GM19372 (cell line): ENCODE measurements at regions not wholly inside any gene's neighbourhood (a gene's known extent, or its start where the extent isn't known, plus 50 kb on each side); places are given as distances from the start of the nearest gene placed in this dataset.

Experiments used
- ATAC-seq: cut with Tn5 transposase; IDR thresholded peaks from one replicate; pipeline ENCODE4 v1.9.1; 2021; ENCODE audit warnings: mild to moderate bottlenecking, low read depth, moderate library complexity; ENCODE audit not compliant: unreplicated experiment

- no peak for ATAC-seq
Measured at GRCh38 chr15:47496343-47497185, 220.7 kb upstream of the SEMA6D start.

GRCh38 chr15:47500842-47501241 lies 216.5 kb upstream of the SEMA6D start:
- no peak for ATAC-seq

GRCh38 chr15:47502041-47502440 lies 215.3 kb upstream of the SEMA6D start:
- ATAC-seq: no peak

GRCh38 chr15:47503876-47504275 lies 213.4 kb upstream of the SEMA6D start:
- ATAC-seq: no peak

- ATAC-seq: no peak
Measured at GRCh38 chr15:47504624-47505256, 212.6 kb upstream of the SEMA6D start.

- ATAC-seq: no peak
Measured at GRCh38 chr15:47505712-47506328, 211.5 kb upstream of the SEMA6D start.

GRCh38 chr15:47506329-47507100 lies 210.8 kb upstream of the SEMA6D start:
- ATAC-seq: no peak

- no peak for ATAC-seq
Measured at GRCh38 chr15:47507221-47507985, 209.9 kb upstream of the SEMA6D start.

- ATAC-seq: no peak
Measured at GRCh38 chr15:47511261-47511660, 206.0 kb upstream of the SEMA6D start.

GRCh38 chr15:47513471-47513870 lies 203.8 kb upstream of the SEMA6D start:
- no peak for ATAC-seq

- ATAC-seq: no peak
Measured at GRCh38 chr15:47514200-47514652, 203.1 kb upstream of the SEMA6D start.

GRCh38 chr15:47516558-47516957 lies 200.7 kb upstream of the SEMA6D start:
- ATAC-seq: no peak

GRCh38 chr15:47516972-47517371 lies 200.3 kb upstream of the SEMA6D start:
- ATAC-seq: no peak

GRCh38 chr15:47517737-47518136 lies 199.6 kb upstream of the SEMA6D start:
- ATAC-seq: no peak

- no peak for ATAC-seq
Measured at GRCh38 chr15:47523681-47524475, 193.4 kb upstream of the SEMA6D start.

GRCh38 chr15:47529241-47529640 lies 188.1 kb upstream of the SEMA6D start:
- ATAC-seq: no peak

- no peak for ATAC-seq
Measured at GRCh38 chr15:47534673-47535072, 182.6 kb upstream of the SEMA6D start.

GRCh38 chr15:47541562-47541961 lies 175.7 kb upstream of the SEMA6D start:
- ATAC-seq: no peak

GRCh38 chr15:47542312-47542989 lies 174.9 kb upstream of the SEMA6D start:
- ATAC-seq: no peak
